ENCODE measurements at regions not wholly inside any gene's neighbourhood (a gene's known extent, or its start where the extent isn't known, plus 50 kb on each side); places are given as distances from the start of the nearest gene placed in this dataset.

- Histone ChIP-seq H3K27ac (ENCODE audit: low read length) (no peak overlapping the region), H3K9me3 (ENCODE audit: control insufficient read depth, insufficient read depth, low read depth, low read length) (no peaks in the 10 kb centered on the region), H3K4me3 (ENCODE audit: low read depth in 2 of 2, low read length in 2 of 2) (no peak overlapping the region), H3K36me3 (ENCODE audit: control insufficient read depth, insufficient read depth, low read length) (no peaks in the 10 kb centered on the region), H3K27me3 (ENCODE audit: control insufficient read depth, insufficient read depth, low read length) (no peaks in the 10 kb centered on the region; the same call in 1 of the 2 replicates), H3K4me1 (ENCODE audit: control insufficient read depth, insufficient read depth, low read length) (no peaks in the 10 kb centered on the region)
- intact Hi-C loops (cut with micrococcal nuclease; ENCODE audit: unreplicated experiment): no loop called here
- ChIA-PET POLR2A (no interaction called here), CTCF (no interaction called here)
- in situ Hi-C loops (cut with HindIII; ENCODE audit: low pct_unique_long_range_greater_than_20kb, low sequenced_read_pairs): no loop called here
- DNase-seq (ENCODE audit: low read depth, low spot score): no peak
- BruUV-seq (replicated peaks): no TSS peak
- no peak for ATAC-seq
- TF ChIP-seq POLR2AphosphoS5 (IDR thresholded peaks at IDR 0.05; ENCODE audit: low read depth, low read length): no peak
- TF ChIP-seq REST (IDR thresholded peaks at IDR 0.05; ENCODE audit: insufficient read depth in 1 of 2, low read depth in 2 of 2, low read length in 1 of 2): no peak
- TF ChIP-seq CTCF (IDR thresholded peaks at IDR 0.05): no peak
- no peak for TF ChIP-seq TCF7L2 (IDR thresholded peaks at IDR 0.05; ENCODE audit: low read depth, low read length)
- TF ChIP-seq SIN3A (IDR thresholded peaks at IDR 0.05; ENCODE audit: borderline replicate concordance, insufficient read depth, low read depth, low read length): no peak
Observed at GRCh38 chr2:37836270-37836669, 88.8 kb upstream of the RMDN2 start.

- intact Hi-C loops (cut with micrococcal nuclease; ENCODE audit: unreplicated experiment): no loop called here
- TF ChIP-seq TCF7L2 (IDR thresholded peaks at IDR 0.05; ENCODE audit: low read depth, low read length): no peak
- Histone ChIP-seq H3K27ac (ENCODE audit: low read length) (no peak overlapping the region), H3K36me3 (ENCODE audit: control insufficient read depth, insufficient read depth, low read length) (no peaks in the 10 kb centered on the region), H3K4me3 (ENCODE audit: low read depth in 2 of 2, low read length in 2 of 2) (no peak overlapping the region), H3K27me3 (ENCODE audit: control insufficient read depth, insufficient read depth, low read length) (no peaks in the 10 kb centered on the region; the same call in 1 of the 2 replicates), H3K9me3 (ENCODE audit: control insufficient read depth, insufficient read depth, low read depth, low read length) (no peaks in the 10 kb centered on the region), H3K4me1 (ENCODE audit: control insufficient read depth, insufficient read depth, low read length) (no peaks in the 10 kb centered on the region)
- POLR2A ChIA-PET: no interaction called here
- BruUV-seq (replicated peaks): no TSS peak
- in situ Hi-C loops (cut with HindIII; ENCODE audit: low pct_unique_long_range_greater_than_20kb, low sequenced_read_pairs): no loop called here
- no peak for ATAC-seq
- no peak for DNase-seq (ENCODE audit: low read depth, low spot score)
- CTCF ChIA-PET: interaction anchor here (0.5 kb wide), 1 partner anchor 42 kb away, joined by 3 read pairs; no protein-coding TSS in a partner anchor
Observed at GRCh38 chr2:37836711-37837110, 88.4 kb upstream of the RMDN2 start.

DNA sequence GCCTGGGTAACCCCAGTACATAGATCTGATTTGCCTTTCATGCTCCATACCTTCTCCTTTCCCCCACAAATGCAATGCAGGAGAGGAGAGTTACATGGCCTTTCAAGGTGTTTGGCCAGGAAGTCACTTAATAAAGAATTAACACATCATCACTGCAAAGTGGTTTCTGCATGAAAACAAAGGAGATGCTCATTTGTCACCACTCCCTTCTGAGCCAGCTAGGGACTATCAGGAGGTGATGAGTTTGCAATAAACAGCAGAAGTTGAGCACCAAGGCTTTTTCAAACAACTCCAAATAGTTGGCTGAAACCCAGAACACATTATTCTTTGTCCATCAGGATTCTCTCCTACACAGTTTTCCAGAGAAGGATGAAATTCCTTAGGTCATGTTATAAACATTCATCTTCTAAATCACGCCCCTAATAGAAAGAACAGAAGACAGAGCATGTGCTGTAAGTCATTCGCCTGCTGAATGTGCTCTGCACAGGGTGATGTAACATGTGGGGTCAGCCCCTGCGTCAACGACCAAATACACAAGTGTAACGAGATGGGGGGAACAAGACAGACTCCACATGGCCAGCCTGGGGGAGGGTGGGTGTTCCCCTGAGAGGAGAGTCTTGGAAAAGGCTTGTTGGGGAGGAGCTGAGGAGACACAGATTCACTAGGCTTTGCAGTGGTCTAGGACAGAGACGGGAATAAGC, 87.3 kb upstream of the RMDN2 start:
- CTCF ChIA-PET: no interaction called here
- in situ Hi-C loops (cut with HindIII; ENCODE audit: low pct_unique_long_range_greater_than_20kb, low sequenced_read_pairs) (no loop called here), intact Hi-C loops (cut with micrococcal nuclease; ENCODE audit: unreplicated experiment) (no loop called here)
- Histone ChIP-seq H3K9me3 (ENCODE audit: control insufficient read depth, insufficient read depth, low read depth, low read length) (no peaks in the 10 kb centered on the region), H3K36me3 (ENCODE audit: control insufficient read depth, insufficient read depth, low read length) (no peaks in the 10 kb centered on the region), H3K4me1 (ENCODE audit: control insufficient read depth, insufficient read depth, low read length) (no peaks in the 10 kb centered on the region), H3K27ac (ENCODE audit: low read length) (no peak overlapping the region), H3K27me3 (ENCODE audit: control insufficient read depth, insufficient read depth, low read length) (no peaks in the 10 kb centered on the region), H3K4me3 (ENCODE audit: low read depth in 2 of 2, low read length in 2 of 2) (no peak overlapping the region)
- ATAC-seq (no peak), DNase-seq (ENCODE audit: low read depth, low spot score) (no peak)
- TF ChIP-seq CTCF (IDR thresholded peaks at IDR 0.05) (no peak), REST (IDR thresholded peaks at IDR 0.05; ENCODE audit: insufficient read depth in 1 of 2, low read depth in 2 of 2, low read length in 1 of 2) (no peak), SIN3A (IDR thresholded peaks at IDR 0.05; ENCODE audit: borderline replicate concordance, insufficient read depth, low read depth, low read length) (no peak), TCF7L2 (IDR thresholded peaks at IDR 0.05; ENCODE audit: low read depth, low read length) (no peak), POLR2AphosphoS5 (IDR thresholded peaks at IDR 0.05; ENCODE audit: low read depth, low read length) (no peak)
- BruUV-seq (replicated peaks): no TSS peak
- POLR2A ChIA-PET: no interaction called here
